Chondrocyte (in vitro differentiated cells): ENCODE measurements at regions not wholly inside any gene's neighbourhood (a gene's known extent, or its start where the extent isn't known, plus 50 kb on each side); places are given as distances from the start of the nearest gene placed in this dataset.

ENCODE experiments used
- DNase-seq: peaks from one replicate; pipeline ENCODE4 v3.0.0; 2021; ENCODE audit warnings: mixed read lengths, low spot score
- H3K27ac Mint-ChIP-seq: one replicate; pipeline ENCODE4 v1.8.0; 2021; ENCODE audit warnings: mild to moderate bottlenecking, moderate library complexity, mixed read lengths; ENCODE audit not compliant: unreplicated experiment
- H3K27me3 Mint-ChIP-seq: 2 replicates; pipeline ENCODE4 v1.8.0; 2021; ENCODE audit warnings: low read depth, mixed read lengths
- H3K36me3 Mint-ChIP-seq: 2 replicates; pipeline ENCODE4 v1.8.0; 2021; ENCODE audit warnings: low read depth, mixed read lengths
- H3K4me1 Mint-ChIP-seq: 2 replicates; pipeline ENCODE4 v1.8.0; 2021; ENCODE audit warnings: low read depth, mild to moderate bottlenecking, mixed read lengths
- H3K4me3 Mint-ChIP-seq: one replicate; pipeline ENCODE4 v1.8.0; 2021; ENCODE audit warnings: mild to moderate bottlenecking, moderate library complexity, mixed read lengths; ENCODE audit not compliant: unreplicated experiment
- H3K9me3 Mint-ChIP-seq: 2 replicates; pipeline ENCODE4 v1.8.0; 2021; ENCODE audit warnings: low read depth, mixed read lengths
- CTCF ChIP-seq: fragments of 200-600 bp; sonication (generic); IDR thresholded peaks from 2 replicates; pipeline ENCODE4 v1.5.0; 2021; ENCODE audit warnings: antibody characterized with exemption, mild to moderate bottlenecking, moderate library complexity

GRCh38 chr7:156024201-156024600, 211.9 kb upstream of the SHH start:
- H3K9me3 Mint-ChIP-seq: peaks cover 6% of the 10 kb centered on the region
- no peak overlapping the region for H3K4me3 Mint-ChIP-seq
- no peak for DNase-seq
- no peak for TF ChIP-seq CTCF
- no peaks in the 10 kb centered on the region for H3K36me3 Mint-ChIP-seq
- no peak overlapping the region for H3K27ac Mint-ChIP-seq
- H3K4me1 Mint-ChIP-seq: no peaks in the 10 kb centered on the region
- H3K27me3 Mint-ChIP-seq: peaks cover 12% of the 10 kb centered on the region

GRCh38 chr7:156022483-156023459, 210.5 kb upstream of the SHH start:
- TF ChIP-seq CTCF: no peak
- DNase-seq: no peak
- no peaks in the 10 kb centered on the region for H3K36me3 Mint-ChIP-seq
- H3K4me1 Mint-ChIP-seq: no peaks in the 10 kb centered on the region
- peaks cover 11% of the 10 kb centered on the region for H3K9me3 Mint-ChIP-seq
- H3K27ac Mint-ChIP-seq: no peak overlapping the region
- H3K4me3 Mint-ChIP-seq: no peak overlapping the region
- peaks cover 6% of the 10 kb centered on the region for H3K27me3 Mint-ChIP-seq

- Mint-ChIP-seq H3K27me3 (peaks cover 1% of the 10 kb centered on the region), H3K27ac (no peak overlapping the region), H3K4me3 (no peak overlapping the region), H3K36me3 (no peaks in the 10 kb centered on the region), H3K4me1 (no peaks in the 10 kb centered on the region), H3K9me3 (peaks cover 11% of the 10 kb centered on the region)
- DNase-seq: no peak
- no peak for TF ChIP-seq CTCF
These were observed 209.2 kb upstream of the SHH start for GRCh38 chr7:156021471-156021870.

- H3K36me3 Mint-ChIP-seq: no peaks in the 10 kb centered on the region
- no peak overlapping the region for H3K27ac Mint-ChIP-seq
- TF ChIP-seq CTCF: no peak
- peaks cover 1% of the 10 kb centered on the region for H3K27me3 Mint-ChIP-seq
- DNase-seq: no peak
- H3K4me1 Mint-ChIP-seq: no peaks in the 10 kb centered on the region
- H3K9me3 Mint-ChIP-seq: peaks cover 11% of the 10 kb centered on the region
- H3K4me3 Mint-ChIP-seq: no peak overlapping the region
These were observed 208.3 kb upstream of the SHH start for GRCh38 chr7:156020566-156020965.

- Mint-ChIP-seq H3K27me3 (peaks cover 1% of the 10 kb centered on the region), H3K9me3 (peaks cover 11% of the 10 kb centered on the region), H3K4me3 (no peak overlapping the region), H3K36me3 (no peaks in the 10 kb centered on the region), H3K27ac (no peak overlapping the region), H3K4me1 (no peaks in the 10 kb centered on the region)
- TF ChIP-seq CTCF: no peak
- peak; percentile 72 for DNase-seq
These were observed 207.7 kb upstream of the SHH start for GRCh38 chr7:156019776-156020565.
